ENCODE measurements at regions not wholly inside any gene's neighbourhood (a gene's known extent, or its start where the extent isn't known, plus 50 kb on each side); places are given as distances from the start of the nearest gene placed in this dataset.
"Not testable (repeated sequence)": the region's sequence is repeated elsewhere in the genome, so short reads cannot be mapped to it uniquely, and the experiment has no call there.

GRCh38 chr16:13632504-13632903 is 287.4 kb upstream of the ERCC4 start:
- TF ChIP-seq TARDBP (IDR thresholded peaks at IDR 0.05); CTCF (IDR thresholded peaks at IDR 0.05 in 2 of 3, conservative IDR thresholded peaks at IDR 0.05 in 1 of 3; ENCODE audit: insufficient read depth in 2 of 3, low read depth in 1 of 3, low read length in 3 of 3); ID3 (CRISPR knock-in tag; IDR thresholded peaks at IDR 0.05); ID3 (tag; IDR thresholded peaks at IDR 0.05); KAT8 (IDR thresholded peaks at IDR 0.05; ENCODE audit: low read depth); NFIC (IDR thresholded peaks at IDR 0.05); POLR2A (conservative IDR thresholded peaks at IDR 0.05); MYC (IDR thresholded peaks at IDR 0.05; ENCODE audit: low read depth, low read length); MYC (CRISPR knock-in tag; IDR thresholded peaks at IDR 0.05; ENCODE audit: borderline replicate concordance, low read depth); NONO (IDR thresholded peaks at IDR 0.05; ENCODE audit: low read depth in 2 of 2, low read length in 1 of 2); SRSF1 (IDR thresholded peaks at IDR 0.05; ENCODE audit: low read depth, low read length); EP300 (IDR thresholded peaks at IDR 0.05; ENCODE audit: low read length): not testable (repeated sequence)
